ENCODE measurements at regions not wholly inside any gene's neighbourhood (a gene's known extent, or its start where the extent isn't known, plus 50 kb on each side); places are given as distances from the start of the nearest gene placed in this dataset.

GRCh38 chr12:42689699-42690098 lies 100.2 kb upstream of the PRICKLE1 start:
- H3K36me3 Mint-ChIP-seq (ENCODE audit: low read depth, unreplicated experiment), result no peaks in the 10 kb centered on the region
- no peak overlapping the region for H3K4me3 Mint-ChIP-seq (ENCODE audit: unreplicated experiment)
- DNase-seq (ENCODE audit: low spot score), result no peak
- H3K27me3 Mint-ChIP-seq (ENCODE audit: unreplicated experiment), result no peaks in the 10 kb centered on the region
- no peak overlapping the region for H3K27ac Mint-ChIP-seq (ENCODE audit: unreplicated experiment)
- no peaks in the 10 kb centered on the region for H3K9me3 Mint-ChIP-seq (ENCODE audit: unreplicated experiment)
- no peak for TF ChIP-seq CTCF (IDR thresholded peaks at IDR 0.05; ENCODE audit: unreplicated experiment)
- H3K4me1 Mint-ChIP-seq (ENCODE audit: unreplicated experiment), result peaks cover 10% of the 10 kb centered on the region

- no peaks in the 10 kb centered on the region for H3K27me3 Mint-ChIP-seq (ENCODE audit: unreplicated experiment)
- H3K27ac Mint-ChIP-seq (ENCODE audit: unreplicated experiment), result no peak overlapping the region
- no peaks in the 10 kb centered on the region for H3K36me3 Mint-ChIP-seq (ENCODE audit: low read depth, unreplicated experiment)
- H3K4me1 Mint-ChIP-seq (ENCODE audit: unreplicated experiment), result peaks cover 5% of the 10 kb centered on the region
- H3K4me3 Mint-ChIP-seq (ENCODE audit: unreplicated experiment), result no peak overlapping the region
- no peak for TF ChIP-seq CTCF (IDR thresholded peaks at IDR 0.05; ENCODE audit: unreplicated experiment)
- no peaks in the 10 kb centered on the region for H3K9me3 Mint-ChIP-seq (ENCODE audit: unreplicated experiment)
- DNase-seq (ENCODE audit: low spot score), result no peak
Observed at GRCh38 chr12:42686514-42687172, 97.1 kb upstream of the PRICKLE1 start.

- DNase-seq (ENCODE audit: low spot score), result no peak
- H3K36me3 Mint-ChIP-seq (ENCODE audit: low read depth, unreplicated experiment), result no peaks in the 10 kb centered on the region
Observed at GRCh38 chr12:42684802-42685071, 95.2 kb upstream of the PRICKLE1 start.

GRCh38 chr12:42683933-42684801 lies 94.6 kb upstream of the PRICKLE1 start:
- TF ChIP-seq CTCF (IDR thresholded peaks at IDR 0.05; ENCODE audit: unreplicated experiment), result no peak
- H3K27me3 Mint-ChIP-seq (ENCODE audit: unreplicated experiment), result no peaks in the 10 kb centered on the region

More at GRCh38 chr12:42684802-42685071, 95.2 kb upstream of the PRICKLE1 start:
- Mint-ChIP-seq H3K9me3 (ENCODE audit: unreplicated experiment) (no peaks in the 10 kb centered on the region), H3K27me3 (ENCODE audit: unreplicated experiment) (no peaks in the 10 kb centered on the region), H3K27ac (ENCODE audit: unreplicated experiment) (no peak overlapping the region), H3K4me3 (ENCODE audit: unreplicated experiment) (no peak overlapping the region), H3K4me1 (ENCODE audit: unreplicated experiment) (peaks cover 5% of the 10 kb centered on the region)
- no peak for TF ChIP-seq CTCF (IDR thresholded peaks at IDR 0.05; ENCODE audit: unreplicated experiment)

GRCh38 chr12:42683266-42683665 lies 93.7 kb upstream of the PRICKLE1 start:
- H3K4me3 Mint-ChIP-seq (ENCODE audit: unreplicated experiment), result no peak overlapping the region

More at GRCh38 chr12:42683933-42684801, 94.6 kb upstream of the PRICKLE1 start:
- no peak overlapping the region for H3K4me3 Mint-ChIP-seq (ENCODE audit: unreplicated experiment)
- H3K4me1 Mint-ChIP-seq (ENCODE audit: unreplicated experiment), result no peaks in the 10 kb centered on the region
- DNase-seq (ENCODE audit: low spot score), result no peak
- no peaks in the 10 kb centered on the region for H3K9me3 Mint-ChIP-seq (ENCODE audit: unreplicated experiment)
- no peak overlapping the region for H3K27ac Mint-ChIP-seq (ENCODE audit: unreplicated experiment)
- H3K36me3 Mint-ChIP-seq (ENCODE audit: low read depth, unreplicated experiment), result no peaks in the 10 kb centered on the region

More at GRCh38 chr12:42683266-42683665, 93.7 kb upstream of the PRICKLE1 start:
- no peaks in the 10 kb centered on the region for H3K36me3 Mint-ChIP-seq (ENCODE audit: low read depth, unreplicated experiment)
- DNase-seq (ENCODE audit: low spot score), result no peak
- no peaks in the 10 kb centered on the region for H3K27me3 Mint-ChIP-seq (ENCODE audit: unreplicated experiment)
- H3K9me3 Mint-ChIP-seq (ENCODE audit: unreplicated experiment), result no peaks in the 10 kb centered on the region
- H3K27ac Mint-ChIP-seq (ENCODE audit: unreplicated experiment), result no peak overlapping the region
- no peaks in the 10 kb centered on the region for H3K4me1 Mint-ChIP-seq (ENCODE audit: unreplicated experiment)
- TF ChIP-seq CTCF (IDR thresholded peaks at IDR 0.05; ENCODE audit: unreplicated experiment), result no peak

Data from endothelial cell (in vitro differentiated cells).